ENCODE measurements at regions not wholly inside any gene's neighbourhood (a gene's known extent, or its start where the extent isn't known, plus 50 kb on each side); places are given as distances from the start of the nearest gene placed in this dataset.

DNA sequence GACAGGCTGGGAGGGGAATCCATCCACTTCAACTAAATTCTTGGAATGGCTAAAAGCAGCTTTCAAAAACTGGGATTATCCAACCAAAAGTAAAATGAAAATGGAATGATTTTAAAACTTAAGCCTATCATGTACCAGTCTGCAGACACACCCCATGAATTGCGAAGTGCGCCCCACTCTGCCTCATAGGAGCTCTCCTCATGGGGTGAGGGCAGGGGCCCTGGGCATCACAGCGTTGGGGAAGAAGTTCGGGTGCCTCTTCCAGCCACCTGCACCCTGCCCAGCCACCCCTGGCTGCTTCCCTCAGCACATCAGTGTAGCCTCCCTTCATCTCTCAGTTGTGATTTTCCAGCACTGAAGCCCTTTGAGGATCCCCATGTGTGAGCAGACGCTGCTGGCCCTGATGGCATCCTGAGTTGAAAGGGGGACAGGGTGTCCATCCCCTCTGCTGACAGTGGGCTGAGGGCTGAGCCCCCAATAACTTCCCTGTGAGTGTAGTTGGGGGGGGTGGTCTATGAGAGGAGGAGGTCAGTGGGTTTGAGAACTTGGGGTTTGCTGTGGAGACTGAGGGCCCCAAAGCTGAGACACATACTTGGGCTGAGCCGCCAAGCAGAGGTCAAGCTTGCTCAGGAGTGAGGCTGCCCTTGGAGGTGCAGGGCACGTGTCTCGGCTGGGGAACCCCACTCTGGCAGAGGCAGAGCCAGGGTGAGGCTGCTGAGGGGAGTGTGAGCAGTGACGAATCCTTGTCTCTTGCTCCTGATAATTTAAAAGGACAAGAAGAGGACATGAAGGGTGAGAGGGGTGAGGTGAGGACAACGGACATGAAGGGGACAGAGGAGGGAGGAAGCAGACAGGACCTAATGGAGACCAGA lies 542.1 kb downstream of the TCERG1L start:
- no peak for TF ChIP-seq POLR2AphosphoS5 (IDR thresholded peaks at IDR 0.05)
- TF ChIP-seq, protein P1, sequence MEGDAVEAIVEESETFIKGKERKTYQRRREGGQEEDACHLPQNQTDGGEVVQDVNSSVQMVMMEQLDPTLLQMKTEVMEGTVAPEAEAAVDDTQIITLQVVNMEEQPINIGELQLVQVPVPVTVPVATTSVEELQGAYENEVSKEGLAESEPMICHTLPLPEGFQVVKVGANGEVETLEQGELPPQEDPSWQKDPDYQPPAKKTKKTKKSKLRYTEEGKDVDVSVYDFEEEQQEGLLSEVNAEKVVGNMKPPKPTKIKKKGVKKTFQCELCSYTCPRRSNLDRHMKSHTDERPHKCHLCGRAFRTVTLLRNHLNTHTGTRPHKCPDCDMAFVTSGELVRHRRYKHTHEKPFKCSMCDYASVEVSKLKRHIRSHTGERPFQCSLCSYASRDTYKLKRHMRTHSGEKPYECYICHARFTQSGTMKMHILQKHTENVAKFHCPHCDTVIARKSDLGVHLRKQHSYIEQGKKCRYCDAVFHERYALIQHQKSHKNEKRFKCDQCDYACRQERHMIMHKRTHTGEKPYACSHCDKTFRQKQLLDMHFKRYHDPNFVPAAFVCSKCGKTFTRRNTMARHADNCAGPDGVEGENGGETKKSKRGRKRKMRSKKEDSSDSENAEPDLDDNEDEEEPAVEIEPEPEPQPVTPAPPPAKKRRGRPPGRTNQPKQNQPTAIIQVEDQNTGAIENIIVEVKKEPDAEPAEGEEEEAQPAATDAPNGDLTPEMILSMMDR (IDR thresholded peaks at IDR 0.05 in 8 of 11, conservative IDR thresholded peaks at IDR 0.05 in 3 of 11): no peak
- no peak for TF ChIP-seq POLR2A (IDR thresholded peaks at IDR 0.05)
